GM12878 (cell line): ENCODE measurements at regions not wholly inside any gene's neighbourhood (a gene's known extent, or its start where the extent isn't known, plus 50 kb on each side); places are given as distances from the start of the nearest gene placed in this dataset.

Experiments
- ATAC-seq: fragments of 200-7000 bp; cut with Tn5 transposase; 3 replicates; pipeline ENCODE4 v1.9.1; 2020; ENCODE audit warnings: mild to moderate bottlenecking, moderate library complexity
- BruUV-seq: library from RNA; stranded (reverse); fragments of 400-500 nt; replicated peaks from 2 replicates; lab custom pipeline; 2021; lab: Mats Ljungman, UMichigan
- CTCF ChIA-PET: fragments of 300-600 bp; sonication (Branson Sonifier 250); formaldehyde crosslinking; extraction: SDS; loops from one replicate; lab custom pipeline; 2021; ENCODE audit warnings: inconsistent platforms; lab: Yijun Ruan, JAX
- POLR2A ChIA-PET: fragments of 350-600 bp; formaldehyde crosslinking; extraction: SDS; loops from one replicate; lab custom pipeline; 2021; ENCODE audit warnings: inconsistent platforms; lab: Charles Lee
- RAD21 ChIA-PET: fragments of 300-600 bp; sonication (Branson Sonifier 250); formaldehyde crosslinking; loops from one replicate; lab custom pipeline; 2023; ENCODE audit warnings: antibody characterized with exemption; ENCODE audit not compliant: unreplicated experiment; lab: Charles Lee
- SMC1A ChIA-PET: fragments of 300-600 bp; sonication (Branson Sonifier 250); formaldehyde crosslinking; loops from one replicate; lab custom pipeline; 2023; ENCODE audit not compliant: unreplicated experiment, uncharacterized antibody; lab: Charles Lee
- DNase-seq: peaks from one replicate; pipeline ENCODE4 v3.0.0-alpha.2; 2011; ENCODE audit warnings: low read depth, low spot score
- FAIRE-seq: peaks from 3 replicates; lab custom pipeline; 2011; peaks lifted over from hg19 to GRCh38; lab: Jason Lieb, UNC
- H2AFZ ChIP-seq: 2 replicates; pipeline ENCODE4 v1.6.0; 2011; ENCODE audit warnings: low read depth, low read length, control low read depth; ENCODE audit not compliant: control insufficient read depth
- H3K27ac ChIP-seq: 2 replicates; pipeline ENCODE4 v1.5.1; 2011; ENCODE audit warnings: control low read depth; ENCODE audit not compliant: control insufficient read depth, insufficient read depth
- H3K27me3 ChIP-seq, 2 experiments: replicated peaks in 1 of 2; 2 replicates each; pipeline versions ENCODE4 v1.6.0 to v1.6.1; 2011; ENCODE audit warnings: low read length in 1 of 2; ENCODE audit not compliant: control insufficient read depth in 2 of 2, insufficient read depth in 2 of 2
- H3K36me3 ChIP-seq, 2 experiments: 2 replicates each; pipeline ENCODE4 v1.5.1; 2011; ENCODE audit warnings: low read length in 1 of 2; ENCODE audit not compliant: control insufficient read depth in 2 of 2, insufficient read depth in 2 of 2
- H3K4me1 ChIP-seq: 2 replicates; pipeline ENCODE4 v1.6.1; 2011; ENCODE audit warnings: mild to moderate bottlenecking, low read length, moderate library complexity, mixed read lengths; ENCODE audit not compliant: control insufficient read depth, insufficient read depth
- H3K4me2 ChIP-seq: 2 replicates; pipeline ENCODE4 v1.6.0; 2011; ENCODE audit warnings: control low read depth; ENCODE audit not compliant: control insufficient read depth, insufficient read depth
- H3K4me3 ChIP-seq: fragments of 200-600 bp; sonication (generic); 2 replicates; pipeline ENCODE4 v1.5.1; 2016
- H3K79me2 ChIP-seq: 2 replicates; pipeline ENCODE4 v1.6.0; 2011; ENCODE audit warnings: low read length; ENCODE audit not compliant: control insufficient read depth, insufficient read depth
- H3K9ac ChIP-seq: 2 replicates; pipeline ENCODE4 v1.8.0; 2011; ENCODE audit warnings: low read length, control low read depth, mixed read lengths; ENCODE audit not compliant: control insufficient read depth, insufficient read depth
- H3K9me3 ChIP-seq: replicated peaks from 3 replicates; pipeline ENCODE4 v1.5.1; 2011; ENCODE audit warnings: mild to moderate bottlenecking, low read length; ENCODE audit not compliant: control insufficient read depth, insufficient read depth
- H4K20me1 ChIP-seq: 2 replicates; pipeline ENCODE4 v1.6.0; 2011; ENCODE audit not compliant: control insufficient read depth, insufficient read depth
- CHD2 ChIP-seq: IDR thresholded peaks from 2 replicates; pipeline ENCODE4 v1.6.1; 2011; ENCODE audit warnings: low read depth, low read length, improper control_type of control experiment, borderline replicate concordance
- SMAD5 ChIP-seq: IDR thresholded peaks from 2 replicates; pipeline ENCODE4 v1.6.1; 2016; ENCODE audit warnings: antibody characterized with exemption, low read depth
- STAT1 ChIP-seq: fragments of 450-650 bp; conservative IDR thresholded peaks from 2 replicates; pipeline ENCODE4 v1.6.1; 2014; ENCODE audit warnings: antibody characterized with exemption, mild to moderate bottlenecking
- WGBS: methylation state at CpG from one replicate; pipeline ENCODE4 v1.1.6; 2016; ENCODE audit warnings: low lambda C conversion rate; ENCODE audit not compliant: insufficient replicate concordance, insufficient coverage; ENCODE audit errors: missing lambda C conversion rate; 5-methylcytosine and 5-hydroxymethylcytosine counted together
- in situ Hi-C: fragments of 300-500 bp; cut with MboI; formaldehyde crosslinking; loops from 9 replicates; pipeline ENCODE4 v1.14.3; 2018; ENCODE audit warnings: mixed read lengths
- intact Hi-C: fragments of 100-400 bp; cut with micrococcal nuclease; formaldehyde crosslinking; loops from one replicate; pipeline ENCODE4 v1.14.2; 2022; ENCODE audit not compliant: unreplicated experiment
- TF ChIP-seq, protein P1 (sequence below): fragments of 450-650 bp; IDR thresholded peaks from 2 replicates; pipeline ENCODE4 v1.6.1; 2018; ENCODE audit warnings: borderline replicate concordance, mild to moderate bottlenecking; ENCODE audit not compliant: partially characterized antibody
- TF ChIP-seq, protein P2 (sequence below): IDR thresholded peaks from 2 replicates; pipeline ENCODE4 v1.6.1; 2012; ENCODE audit warnings: mild to moderate bottlenecking, low read depth, low read length
- TF ChIP-seq, protein P3 (sequence below): fragments of 450-650 bp; conservative IDR thresholded peaks from 2 replicates; pipeline ENCODE4 v1.6.1; 2017; ENCODE audit warnings: mild to moderate bottlenecking, moderate library complexity
- TF ChIP-seq, protein P4 (sequence below): fragments of 450-650 bp; IDR thresholded peaks from 2 replicates; pipeline ENCODE4 v1.6.1; 2016; ENCODE audit warnings: mild to moderate bottlenecking, moderate library complexity, borderline replicate concordance
- TF ChIP-seq, protein P5 (sequence below): fragments of 450-650 bp; IDR thresholded peaks from 2 replicates; pipeline ENCODE4 v1.6.1; 2018; ENCODE audit warnings: mild to moderate bottlenecking, low read depth, moderate library complexity; ENCODE audit not compliant: partially characterized antibody

DNA sequence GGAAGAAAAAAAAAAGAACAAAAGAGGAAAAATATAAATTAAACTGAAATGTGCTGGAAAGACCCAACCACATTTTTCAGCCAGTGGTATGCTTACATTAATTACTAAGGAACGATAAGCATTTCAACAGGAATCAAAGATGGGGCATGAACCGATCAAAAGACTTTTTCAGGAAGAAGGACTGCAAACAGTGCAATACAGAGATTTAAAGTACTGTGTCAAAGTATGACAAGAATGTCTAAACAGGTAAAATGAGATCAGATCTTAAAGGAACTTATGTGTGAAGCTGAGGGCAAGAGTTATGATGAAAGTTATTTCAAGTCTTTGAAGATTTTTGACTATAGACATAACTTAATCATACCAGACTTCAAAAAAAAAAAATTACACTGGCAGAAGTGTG is 1761.8 kb downstream of the SLITRK5 start:
- POLR2A ChIA-PET, result no interaction called here
- H3K4me2 ChIP-seq, result no peak overlapping the region
- intact Hi-C loops, result no loop called here
- H3K9me3 ChIP-seq, result no peaks in the 10 kb centered on the region
- in situ Hi-C loops, result no loop called here
- H3K27me3 ChIP-seq, result no peaks in the 10 kb centered on the region
- RAD21 ChIA-PET, result no interaction called here
- no peaks in the 10 kb centered on the region for H3K79me2 ChIP-seq
- H3K4me1 ChIP-seq, result no peaks in the 10 kb centered on the region
- CTCF ChIA-PET, result no interaction called here
- no TSS peak for BruUV-seq
- H4K20me1 ChIP-seq, result no peaks in the 10 kb centered on the region
- WGBS, result 0% methylated on average over 2 of the region's 2 CpGs
- no peak for DNase-seq
- no peak overlapping the region for H2AFZ ChIP-seq
- H3K27ac ChIP-seq, result no peak overlapping the region
- no peaks in the 10 kb centered on the region for H3K36me3 ChIP-seq
- SMC1A ChIA-PET, result no interaction called here
- ATAC-seq, result no peak
- no peak for FAIRE-seq
- H3K4me3 ChIP-seq, result no peak overlapping the region
- H3K9ac ChIP-seq, result no peak overlapping the region
- TF ChIP-seq, protein P1, sequence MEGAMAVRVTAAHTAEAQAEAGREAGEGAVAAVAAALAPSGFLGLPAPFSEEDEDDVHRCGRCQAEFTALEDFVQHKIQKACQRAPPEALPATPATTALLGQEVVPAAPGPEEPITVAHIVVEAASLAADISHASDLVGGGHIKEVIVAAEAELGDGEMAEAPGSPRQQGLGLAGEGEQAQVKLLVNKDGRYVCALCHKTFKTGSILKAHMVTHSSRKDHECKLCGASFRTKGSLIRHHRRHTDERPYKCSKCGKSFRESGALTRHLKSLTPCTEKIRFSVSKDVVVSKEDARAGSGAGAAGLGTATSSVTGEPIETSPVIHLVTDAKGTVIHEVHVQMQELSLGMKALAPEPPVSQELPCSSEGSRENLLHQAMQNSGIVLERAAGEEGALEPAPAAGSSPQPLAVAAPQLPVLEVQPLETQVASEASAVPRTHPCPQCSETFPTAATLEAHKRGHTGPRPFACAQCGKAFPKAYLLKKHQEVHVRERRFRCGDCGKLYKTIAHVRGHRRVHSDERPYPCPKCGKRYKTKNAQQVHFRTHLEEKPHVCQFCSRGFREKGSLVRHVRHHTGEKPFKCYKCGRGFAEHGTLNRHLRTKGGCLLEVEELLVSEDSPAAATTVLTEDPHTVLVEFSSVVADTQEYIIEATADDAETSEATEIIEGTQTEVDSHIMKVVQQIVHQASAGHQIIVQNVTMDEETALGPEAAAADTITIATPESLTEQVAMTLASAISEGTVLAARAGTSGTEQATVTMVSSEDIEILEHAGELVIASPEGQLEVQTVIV, result no peak
- TF ChIP-seq STAT1 (no peak), CHD2 (no peak), SMAD5 (no peak)
- TF ChIP-seq, protein P2, sequence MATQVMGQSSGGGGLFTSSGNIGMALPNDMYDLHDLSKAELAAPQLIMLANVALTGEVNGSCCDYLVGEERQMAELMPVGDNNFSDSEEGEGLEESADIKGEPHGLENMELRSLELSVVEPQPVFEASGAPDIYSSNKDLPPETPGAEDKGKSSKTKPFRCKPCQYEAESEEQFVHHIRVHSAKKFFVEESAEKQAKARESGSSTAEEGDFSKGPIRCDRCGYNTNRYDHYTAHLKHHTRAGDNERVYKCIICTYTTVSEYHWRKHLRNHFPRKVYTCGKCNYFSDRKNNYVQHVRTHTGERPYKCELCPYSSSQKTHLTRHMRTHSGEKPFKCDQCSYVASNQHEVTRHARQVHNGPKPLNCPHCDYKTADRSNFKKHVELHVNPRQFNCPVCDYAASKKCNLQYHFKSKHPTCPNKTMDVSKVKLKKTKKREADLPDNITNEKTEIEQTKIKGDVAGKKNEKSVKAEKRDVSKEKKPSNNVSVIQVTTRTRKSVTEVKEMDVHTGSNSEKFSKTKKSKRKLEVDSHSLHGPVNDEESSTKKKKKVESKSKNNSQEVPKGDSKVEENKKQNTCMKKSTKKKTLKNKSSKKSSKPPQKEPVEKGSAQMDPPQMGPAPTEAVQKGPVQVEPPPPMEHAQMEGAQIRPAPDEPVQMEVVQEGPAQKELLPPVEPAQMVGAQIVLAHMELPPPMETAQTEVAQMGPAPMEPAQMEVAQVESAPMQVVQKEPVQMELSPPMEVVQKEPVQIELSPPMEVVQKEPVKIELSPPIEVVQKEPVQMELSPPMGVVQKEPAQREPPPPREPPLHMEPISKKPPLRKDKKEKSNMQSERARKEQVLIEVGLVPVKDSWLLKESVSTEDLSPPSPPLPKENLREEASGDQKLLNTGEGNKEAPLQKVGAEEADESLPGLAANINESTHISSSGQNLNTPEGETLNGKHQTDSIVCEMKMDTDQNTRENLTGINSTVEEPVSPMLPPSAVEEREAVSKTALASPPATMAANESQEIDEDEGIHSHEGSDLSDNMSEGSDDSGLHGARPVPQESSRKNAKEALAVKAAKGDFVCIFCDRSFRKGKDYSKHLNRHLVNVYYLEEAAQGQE, result no peak
- TF ChIP-seq, protein P3, sequence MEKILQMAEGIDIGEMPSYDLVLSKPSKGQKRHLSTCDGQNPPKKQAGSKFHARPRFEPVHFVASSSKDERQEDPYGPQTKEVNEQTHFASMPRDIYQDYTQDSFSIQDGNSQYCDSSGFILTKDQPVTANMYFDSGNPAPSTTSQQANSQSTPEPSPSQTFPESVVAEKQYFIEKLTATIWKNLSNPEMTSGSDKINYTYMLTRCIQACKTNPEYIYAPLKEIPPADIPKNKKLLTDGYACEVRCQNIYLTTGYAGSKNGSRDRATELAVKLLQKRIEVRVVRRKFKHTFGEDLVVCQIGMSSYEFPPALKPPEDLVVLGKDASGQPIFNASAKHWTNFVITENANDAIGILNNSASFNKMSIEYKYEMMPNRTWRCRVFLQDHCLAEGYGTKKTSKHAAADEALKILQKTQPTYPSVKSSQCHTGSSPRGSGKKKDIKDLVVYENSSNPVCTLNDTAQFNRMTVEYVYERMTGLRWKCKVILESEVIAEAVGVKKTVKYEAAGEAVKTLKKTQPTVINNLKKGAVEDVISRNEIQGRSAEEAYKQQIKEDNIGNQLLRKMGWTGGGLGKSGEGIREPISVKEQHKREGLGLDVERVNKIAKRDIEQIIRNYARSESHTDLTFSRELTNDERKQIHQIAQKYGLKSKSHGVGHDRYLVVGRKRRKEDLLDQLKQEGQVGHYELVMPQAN, result no peak
- TF ChIP-seq, protein P4, sequence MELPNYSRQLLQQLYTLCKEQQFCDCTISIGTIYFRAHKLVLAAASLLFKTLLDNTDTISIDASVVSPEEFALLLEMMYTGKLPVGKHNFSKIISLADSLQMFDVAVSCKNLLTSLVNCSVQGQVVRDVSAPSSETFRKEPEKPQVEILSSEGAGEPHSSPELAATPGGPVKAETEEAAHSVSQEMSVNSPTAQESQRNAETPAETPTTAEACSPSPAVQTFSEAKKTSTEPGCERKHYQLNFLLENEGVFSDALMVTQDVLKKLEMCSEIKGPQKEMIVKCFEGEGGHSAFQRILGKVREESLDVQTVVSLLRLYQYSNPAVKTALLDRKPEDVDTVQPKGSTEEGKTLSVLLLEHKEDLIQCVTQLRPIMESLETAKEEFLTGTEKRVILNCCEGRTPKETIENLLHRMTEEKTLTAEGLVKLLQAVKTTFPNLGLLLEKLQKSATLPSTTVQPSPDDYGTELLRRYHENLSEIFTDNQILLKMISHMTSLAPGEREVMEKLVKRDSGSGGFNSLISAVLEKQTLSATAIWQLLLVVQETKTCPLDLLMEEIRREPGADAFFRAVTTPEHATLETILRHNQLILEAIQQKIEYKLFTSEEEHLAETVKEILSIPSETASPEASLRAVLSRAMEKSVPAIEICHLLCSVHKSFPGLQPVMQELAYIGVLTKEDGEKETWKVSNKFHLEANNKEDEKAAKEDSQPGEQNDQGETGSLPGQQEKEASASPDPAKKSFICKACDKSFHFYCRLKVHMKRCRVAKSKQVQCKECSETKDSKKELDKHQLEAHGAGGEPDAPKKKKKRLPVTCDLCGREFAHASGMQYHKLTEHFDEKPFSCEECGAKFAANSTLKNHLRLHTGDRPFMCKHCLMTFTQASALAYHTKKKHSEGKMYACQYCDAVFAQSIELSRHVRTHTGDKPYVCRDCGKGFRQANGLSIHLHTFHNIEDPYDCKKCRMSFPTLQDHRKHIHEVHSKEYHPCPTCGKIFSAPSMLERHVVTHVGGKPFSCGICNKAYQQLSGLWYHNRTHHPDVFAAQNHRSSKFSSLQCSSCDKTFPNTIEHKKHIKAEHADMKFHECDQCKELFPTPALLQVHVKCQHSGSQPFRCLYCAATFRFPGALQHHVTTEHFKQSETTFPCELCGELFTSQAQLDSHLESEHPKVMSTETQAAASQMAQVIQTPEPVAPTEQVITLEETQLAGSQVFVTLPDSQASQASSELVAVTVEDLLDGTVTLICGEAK, result no peak
- TF ChIP-seq, protein P5, sequence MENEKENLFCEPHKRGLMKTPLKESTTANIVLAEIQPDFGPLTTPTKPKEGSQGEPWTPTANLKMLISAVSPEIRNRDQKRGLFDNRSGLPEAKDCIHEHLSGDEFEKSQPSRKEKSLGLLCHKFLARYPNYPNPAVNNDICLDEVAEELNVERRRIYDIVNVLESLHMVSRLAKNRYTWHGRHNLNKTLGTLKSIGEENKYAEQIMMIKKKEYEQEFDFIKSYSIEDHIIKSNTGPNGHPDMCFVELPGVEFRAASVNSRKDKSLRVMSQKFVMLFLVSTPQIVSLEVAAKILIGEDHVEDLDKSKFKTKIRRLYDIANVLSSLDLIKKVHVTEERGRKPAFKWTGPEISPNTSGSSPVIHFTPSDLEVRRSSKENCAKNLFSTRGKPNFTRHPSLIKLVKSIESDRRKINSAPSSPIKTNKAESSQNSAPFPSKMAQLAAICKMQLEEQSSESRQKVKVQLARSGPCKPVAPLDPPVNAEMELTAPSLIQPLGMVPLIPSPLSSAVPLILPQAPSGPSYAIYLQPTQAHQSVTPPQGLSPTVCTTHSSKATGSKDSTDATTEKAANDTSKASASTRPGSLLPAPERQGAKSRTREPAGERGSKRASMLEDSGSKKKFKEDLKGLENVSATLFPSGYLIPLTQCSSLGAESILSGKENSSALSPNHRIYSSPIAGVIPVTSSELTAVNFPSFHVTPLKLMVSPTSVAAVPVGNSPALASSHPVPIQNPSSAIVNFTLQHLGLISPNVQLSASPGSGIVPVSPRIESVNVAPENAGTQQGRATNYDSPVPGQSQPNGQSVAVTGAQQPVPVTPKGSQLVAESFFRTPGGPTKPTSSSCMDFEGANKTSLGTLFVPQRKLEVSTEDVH, result no peak
